NCI-H2107 (cell line): ENCODE measurements at regions not wholly inside any gene's neighbourhood (a gene's known extent, or its start where the extent isn't known, plus 50 kb on each side); places are given as distances from the start of the nearest gene placed in this dataset.

ENCODE experiments used
- DNase-seq: peaks from one replicate; lab custom pipeline; 2025; lab: John Stamatoyannopoulos, UW

- DNase-seq: no peak
Measured at GRCh38 chr5:174374206-174374605, 328.7 kb downstream of the NSG2 start.

- DNase-seq: no peak
Measured at GRCh38 chr5:174376056-174376455, 330.6 kb downstream of the NSG2 start.

DNA sequence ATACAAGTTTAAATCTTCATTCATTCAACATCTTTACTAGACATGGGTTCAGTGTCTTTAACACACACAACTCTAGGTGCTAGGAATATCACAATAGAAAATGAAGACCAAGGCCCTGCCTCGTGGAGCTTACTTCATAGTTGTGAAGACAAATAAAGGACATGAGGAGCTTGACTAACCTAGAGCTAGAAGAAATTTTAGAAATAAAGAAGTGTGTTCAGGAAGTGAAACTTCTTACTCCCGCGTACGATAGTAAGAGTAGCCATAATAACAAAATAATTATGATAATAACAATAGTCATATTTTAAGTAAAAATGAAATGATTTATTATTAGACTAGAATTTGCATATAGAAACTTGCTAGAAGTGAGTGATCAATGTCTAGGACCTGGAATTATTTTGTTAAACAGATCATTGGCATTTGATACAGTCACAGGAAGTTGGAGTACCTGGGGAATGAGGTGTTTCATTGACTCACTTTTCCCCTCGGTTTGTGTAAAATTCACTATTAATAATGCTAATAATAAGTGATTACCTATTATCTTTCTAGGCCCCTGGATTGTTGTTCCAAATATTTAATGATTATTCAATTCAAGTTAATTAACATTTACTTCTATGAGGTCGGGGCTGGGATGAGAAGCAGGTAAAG lies 331.3 kb downstream of the NSG2 start:
- DNase-seq: no peak

GRCh38 chr5:174378121-174378874 lies 332.8 kb downstream of the NSG2 start:
- DNase-seq: no peak

- DNase-seq: no peak
Measured at GRCh38 chr5:174380311-174380710, 334.8 kb downstream of the NSG2 start.

DNA sequence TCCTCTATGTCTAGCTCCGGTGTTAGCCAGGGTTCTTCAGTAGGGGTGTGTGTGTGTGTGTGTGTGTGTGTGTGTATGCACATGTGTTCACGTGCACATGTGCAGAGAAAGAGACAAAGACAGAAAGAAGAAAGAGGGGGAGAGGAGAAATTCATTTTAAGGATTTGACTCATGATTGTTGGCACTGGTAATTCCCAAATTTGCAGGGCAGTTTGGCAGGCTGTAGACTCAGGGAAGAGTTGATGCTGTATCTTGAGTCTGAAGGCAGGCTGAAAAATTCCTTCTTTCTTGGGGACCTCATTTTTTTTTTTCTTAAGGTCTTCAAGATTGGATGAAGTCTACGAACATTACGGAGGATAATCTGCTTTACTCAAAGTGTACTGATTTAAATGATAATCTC lies 335.7 kb downstream of the NSG2 start:
- DNase-seq: no peak

GRCh38 chr5:174383210-174384167 lies 338.0 kb downstream of the NSG2 start:
- DNase-seq: no peak

- no peak for DNase-seq
Measured at GRCh38 chr5:174384509-174384947, 339.0 kb downstream of the NSG2 start.

DNA sequence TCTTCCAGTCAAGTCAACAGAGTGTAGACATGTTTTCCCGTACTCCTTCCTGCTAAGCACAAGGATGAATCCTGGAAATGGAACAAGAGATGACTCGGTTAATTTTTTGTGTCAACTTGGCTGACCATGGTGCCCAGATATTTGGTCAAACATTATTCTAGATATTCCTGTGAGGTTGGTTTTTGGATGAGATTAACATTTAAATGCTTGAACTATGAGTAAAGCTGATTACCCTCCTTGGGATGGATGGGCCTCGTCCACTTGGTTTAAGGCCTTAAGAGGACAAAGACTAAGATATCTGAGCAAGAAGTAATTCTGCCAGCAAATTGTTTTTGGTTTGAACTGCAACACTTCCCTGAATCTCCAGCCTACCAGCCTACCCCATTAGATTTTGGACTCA lies 338.1 kb upstream of the MSX2 start:
- DNase-seq: no peak

- no peak for DNase-seq
Measured at GRCh38 chr5:174386846-174387245, 337.5 kb upstream of the MSX2 start.

DNA sequence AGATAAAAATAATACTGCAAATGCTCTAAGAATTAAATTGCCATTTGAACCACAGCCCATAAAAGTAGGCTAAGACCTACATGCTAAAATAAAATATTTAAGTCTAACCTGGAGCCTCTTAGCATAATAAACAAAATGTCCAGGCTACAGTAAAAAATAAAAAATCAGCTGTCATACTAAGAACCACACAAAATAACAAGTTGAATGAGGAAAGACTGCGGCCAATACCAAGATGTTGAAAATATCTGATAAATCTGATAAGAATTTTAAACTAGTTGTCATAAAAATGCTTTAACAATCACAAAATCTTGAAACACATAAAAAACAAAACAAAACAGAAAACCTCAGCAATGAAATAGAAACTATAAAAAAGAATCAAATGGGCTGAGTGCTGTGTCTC lies 336.9 kb upstream of the MSX2 start:
- DNase-seq: no peak

- DNase-seq: no peak
Measured at GRCh38 chr5:174392892-174393291, 331.5 kb upstream of the MSX2 start.

GRCh38 chr5:174396541-174396940 lies 327.8 kb upstream of the MSX2 start:
- no peak for DNase-seq

GRCh38 chr5:174397206-174397605 lies 327.2 kb upstream of the MSX2 start:
- DNase-seq: no peak

DNA sequence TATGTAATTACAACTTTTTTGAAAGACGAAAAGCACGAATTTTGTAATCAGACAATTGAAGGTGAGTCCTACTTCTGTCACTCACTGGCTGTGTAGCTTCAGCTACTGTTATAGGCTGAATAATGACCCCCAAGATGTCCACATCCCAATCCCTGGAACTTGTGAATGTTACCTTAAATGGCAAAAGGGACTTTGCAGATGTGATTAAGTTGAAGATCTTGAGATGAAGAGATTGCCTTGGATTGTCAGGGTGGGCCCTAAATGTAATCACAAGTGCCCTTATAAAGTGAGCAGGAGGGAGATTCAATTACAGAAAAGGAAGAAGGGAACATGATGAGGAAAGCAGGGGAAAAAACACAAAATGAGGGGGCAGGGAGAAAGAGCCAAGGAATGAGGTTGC lies 326.2 kb upstream of the MSX2 start:
- no peak for DNase-seq

- no peak for DNase-seq
Measured at GRCh38 chr5:174399411-174399810, 325.0 kb upstream of the MSX2 start.

- no peak for DNase-seq
Measured at GRCh38 chr5:174400461-174400860, 323.9 kb upstream of the MSX2 start.

DNA sequence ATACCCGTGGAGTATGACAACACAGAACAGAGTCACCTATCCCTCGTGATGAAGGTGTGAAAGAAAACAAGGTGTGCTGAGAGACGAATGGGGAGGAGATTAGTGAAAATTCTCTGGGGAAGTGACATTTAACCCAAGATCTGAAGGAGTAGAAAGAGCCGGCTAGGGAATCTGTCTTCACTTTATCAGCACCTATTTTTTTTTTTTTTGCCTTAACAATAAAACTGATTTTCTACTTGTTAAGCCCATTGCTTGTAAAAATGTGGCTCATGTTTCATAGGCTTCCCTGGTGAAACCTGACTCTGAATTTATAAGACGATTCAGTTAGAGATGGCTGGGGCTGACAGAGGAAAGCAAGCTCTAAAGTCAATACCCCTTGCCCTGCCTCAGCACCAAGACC lies 322.6 kb upstream of the MSX2 start:
- DNase-seq: no peak

- DNase-seq: no peak
Measured at GRCh38 chr5:174402222-174402812, 322.1 kb upstream of the MSX2 start.

GRCh38 chr5:174404848-174405247 lies 319.5 kb upstream of the MSX2 start:
- DNase-seq: no peak

GRCh38 chr5:174409070-174409469 lies 315.3 kb upstream of the MSX2 start:
- no peak for DNase-seq

DNA sequence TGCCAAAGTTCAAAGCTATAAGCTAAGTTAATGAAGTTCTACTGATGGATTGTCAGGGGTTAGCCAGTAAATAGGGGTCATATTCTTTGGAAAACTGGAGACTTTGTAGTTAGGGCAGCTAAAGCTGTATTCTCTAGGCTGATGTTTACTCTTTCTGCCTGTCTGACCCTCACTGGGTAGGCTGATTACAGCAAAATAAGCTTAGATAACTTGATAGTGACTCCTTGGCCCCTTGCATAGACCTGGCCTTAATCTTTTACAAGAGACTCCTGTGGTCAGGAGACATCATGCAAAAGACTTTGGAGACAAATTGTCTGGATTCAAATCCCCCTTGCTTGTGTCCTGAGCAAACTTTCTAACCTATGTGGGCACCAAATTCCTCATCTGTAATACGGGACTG lies 314.4 kb upstream of the MSX2 start:
- DNase-seq: no peak
